ENCODE measurements at regions not wholly inside any gene's neighbourhood (a gene's known extent, or its start where the extent isn't known, plus 50 kb on each side); places are given as distances from the start of the nearest gene placed in this dataset.

DNA sequence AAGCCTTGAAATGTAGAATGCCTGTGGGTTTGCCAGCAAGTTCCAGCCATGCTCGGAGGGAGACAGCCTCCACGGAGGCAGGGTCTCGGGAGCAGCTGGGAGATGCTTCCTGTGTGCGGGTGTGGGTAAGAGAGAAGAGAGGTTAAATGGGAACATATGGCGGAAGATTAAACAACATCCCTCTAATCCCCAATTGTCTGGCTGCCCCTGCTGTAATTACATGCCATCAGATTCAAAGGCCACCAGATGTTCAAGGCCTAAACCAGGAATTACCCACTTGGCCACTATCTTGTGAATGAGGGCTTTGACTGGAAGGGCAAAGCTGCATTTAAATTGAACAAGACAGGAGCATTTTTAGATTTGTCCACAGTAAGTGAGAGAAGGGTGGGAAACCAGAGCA lies 81.4 kb upstream of the BACE2 start:
- ATAC-seq (ENCODE audit: poor library complexity): no peak
- no peaks in the 10 kb centered on the region for H3K9me3 Mint-ChIP-seq
- POLR2A ChIA-PET: interaction anchor here (1.2 kb wide), 1 partner anchor 12 kb away, joined by 3 read pairs; no protein-coding TSS in a partner anchor
- no peaks in the 10 kb centered on the region for H3K4me1 Mint-ChIP-seq (ENCODE audit: low read depth)
- TF ChIP-seq, protein P1, sequence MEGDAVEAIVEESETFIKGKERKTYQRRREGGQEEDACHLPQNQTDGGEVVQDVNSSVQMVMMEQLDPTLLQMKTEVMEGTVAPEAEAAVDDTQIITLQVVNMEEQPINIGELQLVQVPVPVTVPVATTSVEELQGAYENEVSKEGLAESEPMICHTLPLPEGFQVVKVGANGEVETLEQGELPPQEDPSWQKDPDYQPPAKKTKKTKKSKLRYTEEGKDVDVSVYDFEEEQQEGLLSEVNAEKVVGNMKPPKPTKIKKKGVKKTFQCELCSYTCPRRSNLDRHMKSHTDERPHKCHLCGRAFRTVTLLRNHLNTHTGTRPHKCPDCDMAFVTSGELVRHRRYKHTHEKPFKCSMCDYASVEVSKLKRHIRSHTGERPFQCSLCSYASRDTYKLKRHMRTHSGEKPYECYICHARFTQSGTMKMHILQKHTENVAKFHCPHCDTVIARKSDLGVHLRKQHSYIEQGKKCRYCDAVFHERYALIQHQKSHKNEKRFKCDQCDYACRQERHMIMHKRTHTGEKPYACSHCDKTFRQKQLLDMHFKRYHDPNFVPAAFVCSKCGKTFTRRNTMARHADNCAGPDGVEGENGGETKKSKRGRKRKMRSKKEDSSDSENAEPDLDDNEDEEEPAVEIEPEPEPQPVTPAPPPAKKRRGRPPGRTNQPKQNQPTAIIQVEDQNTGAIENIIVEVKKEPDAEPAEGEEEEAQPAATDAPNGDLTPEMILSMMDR (IDR thresholded peaks at IDR 0.05): no peak
- no peaks in the 10 kb centered on the region for H3K36me3 Mint-ChIP-seq (ENCODE audit: low read depth)
- H3K27me3 Mint-ChIP-seq: peaks cover 45% of the 10 kb centered on the region
- Histone ChIP-seq H3K27me3 (ENCODE audit: control insufficient read depth in 1 of 2, insufficient read depth in 2 of 2, low read length in 2 of 2) (no peaks in the 10 kb centered on the region), H3K9me3 (ENCODE audit: control insufficient read depth in 1 of 2, insufficient read depth in 1 of 2, low read length in 2 of 2) (no peaks in the 10 kb centered on the region), H3K27ac (ENCODE audit: low read depth in 1 of 2, low read length in 2 of 2) (no peak overlapping the region), H3K4me1 (ENCODE audit: insufficient read depth, low read length) (no peaks in the 10 kb centered on the region), H3K36me3 (ENCODE audit: insufficient read depth, low read length) (no peaks in the 10 kb centered on the region), H3K4me3 (ENCODE audit: low read length) (no peak overlapping the region)
- CTCF ChIA-PET: no interaction called here
- H3K27ac Mint-ChIP-seq: no peak overlapping the region
- intact Hi-C loops (cut with DNase I, micrococcal nuclease): no loop called here
- no peak for DNase-seq
- H3K4me3 Mint-ChIP-seq: no peak overlapping the region

DNA sequence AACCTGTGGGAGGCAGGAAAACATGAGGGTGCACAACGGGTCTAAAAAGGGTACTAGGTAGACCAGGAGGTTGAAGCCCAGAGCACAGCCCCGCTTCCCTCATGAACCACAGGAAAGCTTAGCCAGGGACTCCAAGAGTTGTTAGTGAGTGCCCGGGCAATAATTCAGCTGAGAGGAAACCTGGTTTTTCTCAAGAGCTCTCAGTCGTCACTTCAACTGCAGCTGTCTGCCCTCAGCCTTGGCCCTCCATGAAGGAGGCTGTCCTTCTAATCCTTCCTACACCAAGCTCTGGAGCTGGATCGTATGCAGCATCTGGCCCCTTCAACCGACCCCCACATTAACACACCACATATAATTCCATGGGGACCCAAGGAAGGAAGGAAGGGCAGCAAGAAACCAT lies 77.0 kb upstream of the BACE2 start:
- Histone ChIP-seq H3K4me3 (ENCODE audit: low read length) (no peak overlapping the region), H3K27me3 (ENCODE audit: control insufficient read depth in 1 of 2, insufficient read depth in 2 of 2, low read length in 2 of 2) (peaks cover 0 to 3% of the 10 kb centered on the region in 2 experiments), H3K36me3 (ENCODE audit: insufficient read depth, low read length) (no peaks in the 10 kb centered on the region), H3K4me1 (ENCODE audit: insufficient read depth, low read length) (no peaks in the 10 kb centered on the region), H3K9me3 (ENCODE audit: control insufficient read depth in 1 of 2, insufficient read depth in 1 of 2, low read length in 2 of 2) (no peaks in the 10 kb centered on the region), H3K27ac (ENCODE audit: low read depth in 1 of 2, low read length in 2 of 2) (no peak overlapping the region)
- TF ChIP-seq, protein P1 (IDR thresholded peaks at IDR 0.05): no peak
- Mint-ChIP-seq H3K36me3 (ENCODE audit: low read depth) (no peaks in the 10 kb centered on the region), H3K4me3 (no peak overlapping the region), H3K27me3 (peaks cover 41% of the 10 kb centered on the region), H3K27ac (no peak overlapping the region), H3K9me3 (no peaks in the 10 kb centered on the region), H3K4me1 (ENCODE audit: low read depth) (no peaks in the 10 kb centered on the region)
- no peak for DNase-seq
- no peak for ATAC-seq (ENCODE audit: poor library complexity)
- intact Hi-C loops (cut with DNase I, micrococcal nuclease): no loop called here
- POLR2A ChIA-PET: no interaction called here
- CTCF ChIA-PET: no interaction called here

DNA sequence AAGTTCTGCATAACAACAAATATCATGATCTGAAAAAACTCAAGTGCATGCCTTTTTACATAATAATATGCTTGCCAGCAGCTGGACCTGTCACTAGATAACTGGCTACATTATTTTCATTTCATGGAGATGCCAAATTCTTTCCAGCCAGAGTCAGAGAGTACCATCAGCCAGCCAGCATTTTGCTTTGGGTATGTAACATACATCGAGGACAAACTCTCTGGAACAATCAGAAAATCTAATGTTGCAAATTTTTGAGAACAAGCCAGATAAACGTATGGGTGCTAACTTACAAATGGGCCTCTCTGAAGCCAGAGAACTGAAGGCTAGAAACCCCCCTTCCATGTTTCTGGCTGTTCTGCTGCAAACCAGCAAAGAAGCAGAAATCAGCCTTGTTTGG lies 76.3 kb upstream of the BACE2 start:
- Mint-ChIP-seq H3K27ac (no peak overlapping the region), H3K27me3 (peaks cover 38% of the 10 kb centered on the region), H3K4me1 (ENCODE audit: low read depth) (no peaks in the 10 kb centered on the region), H3K36me3 (ENCODE audit: low read depth) (no peaks in the 10 kb centered on the region), H3K9me3 (no peaks in the 10 kb centered on the region), H3K4me3 (no peak overlapping the region)
- Histone ChIP-seq H3K9me3 (ENCODE audit: control insufficient read depth in 1 of 2, insufficient read depth in 1 of 2, low read length in 2 of 2) (no peaks in the 10 kb centered on the region), H3K4me1 (ENCODE audit: insufficient read depth, low read length) (no peaks in the 10 kb centered on the region), H3K27ac (ENCODE audit: low read depth in 1 of 2, low read length in 2 of 2) (no peak overlapping the region), H3K4me3 (ENCODE audit: low read length) (no peak overlapping the region), H3K36me3 (ENCODE audit: insufficient read depth, low read length) (no peaks in the 10 kb centered on the region), H3K27me3 (ENCODE audit: control insufficient read depth in 1 of 2, insufficient read depth in 2 of 2, low read length in 2 of 2) (peaks cover 0 to 4% of the 10 kb centered on the region in 2 experiments)
- intact Hi-C loops (cut with DNase I, micrococcal nuclease): no loop called here
- ChIA-PET CTCF (no interaction called here), POLR2A (no interaction called here)
- ATAC-seq (ENCODE audit: poor library complexity) (no peak), DNase-seq (no peak)
- TF ChIP-seq, protein P1 (IDR thresholded peaks at IDR 0.05): no peak

All from CD4-positive, alpha-beta T cell (primary cell).